Activated CD4-positive, alpha-beta memory T cell treated with anti-CD3 and anti-CD28 coated beads, Interleukin-2, amount 10 ng/mL, durations not matched to agents 7 days and 5 days (primary cell): ENCODE measurements at regions not wholly inside any gene's neighbourhood (a gene's known extent, or its start where the extent isn't known, plus 50 kb on each side); places are given as distances from the start of the nearest gene placed in this dataset.
"Not testable (repeated sequence)": the region's sequence is repeated elsewhere in the genome, so short reads cannot be mapped to it uniquely, and the experiment has no call there.

Source experiments
- CTCF ChIA-PET: fragments of 350-600 bp; sonication (Branson Sonifier 250); formaldehyde crosslinking; loops from one replicate; lab custom pipeline; 2021; ENCODE audit warnings: antibody characterized with exemption, inconsistent platforms; lab: Charles Lee
- POLR2A ChIA-PET: fragments of 350-600 bp; sonication (Branson Sonifier 250); formaldehyde crosslinking; loops from one replicate; lab custom pipeline; 2021; ENCODE audit warnings: antibody characterized with exemption; lab: Charles Lee
- DNase-seq: peaks from one replicate; pipeline ENCODE4 v3.0.0-alpha.2; 2020
- H3K27ac Mint-ChIP-seq: one replicate; pipeline ENCODE4 v1.8.0; 2021; ENCODE audit warnings: mild to moderate bottlenecking, mixed read lengths
- H3K27me3 Mint-ChIP-seq: one replicate; pipeline ENCODE4 v1.8.0; 2021; ENCODE audit warnings: mixed read lengths
- H3K36me3 Mint-ChIP-seq: one replicate; pipeline ENCODE4 v1.8.0; 2021; ENCODE audit warnings: low read depth, mixed read lengths
- H3K4me1 Mint-ChIP-seq: one replicate; pipeline ENCODE4 v1.8.0; 2021; ENCODE audit warnings: mixed read lengths
- H3K4me3 Mint-ChIP-seq: one replicate; pipeline ENCODE4 v1.8.0; 2021; ENCODE audit warnings: mild to moderate bottlenecking, mixed read lengths
- H3K9me3 Mint-ChIP-seq: one replicate; pipeline ENCODE4 v1.8.0; 2021; ENCODE audit warnings: mixed read lengths

- ChIA-PET POLR2A (no interaction called here), CTCF (no interaction called here)
- H3K9me3 Mint-ChIP-seq = no peaks in the 10 kb centered on the region
- H3K36me3 Mint-ChIP-seq = no peaks in the 10 kb centered on the region
- peaks cover 6% of the 10 kb centered on the region for H3K27me3 Mint-ChIP-seq
- DNase-seq = no peak
- no peak overlapping the region for H3K27ac Mint-ChIP-seq
- H3K4me3 Mint-ChIP-seq = no peak overlapping the region
- H3K4me1 Mint-ChIP-seq = peaks cover 2% of the 10 kb centered on the region
Observed at GRCh38 chr5:115455301-115455707, 89.3 kb downstream of the FEM1C start.

- CTCF ChIA-PET = no interaction called here
- H3K4me3 Mint-ChIP-seq = no peak overlapping the region
- no peaks in the 10 kb centered on the region for H3K9me3 Mint-ChIP-seq
- POLR2A ChIA-PET = no interaction called here
- no peak for DNase-seq
- peaks cover 2% of the 10 kb centered on the region for H3K4me1 Mint-ChIP-seq
- H3K27ac Mint-ChIP-seq = no peak overlapping the region
- H3K36me3 Mint-ChIP-seq = no peaks in the 10 kb centered on the region
- peaks cover 6% of the 10 kb centered on the region for H3K27me3 Mint-ChIP-seq
Observed at GRCh38 chr5:115453391-115454095, 91.0 kb downstream of the FEM1C start.

- no peak overlapping the region for H3K4me3 Mint-ChIP-seq
- peaks cover 6% of the 10 kb centered on the region for H3K27me3 Mint-ChIP-seq
- peaks cover 2% of the 10 kb centered on the region for H3K4me1 Mint-ChIP-seq
- H3K27ac Mint-ChIP-seq = no peak overlapping the region
- DNase-seq = no peak
- CTCF ChIA-PET = interaction anchor here (0.6 kb wide), 1 partner anchor 140 kb away, joined by 3 read pairs; no protein-coding TSS in a partner anchor
- H3K9me3 Mint-ChIP-seq = peaks cover 4% of the 10 kb centered on the region
- no peaks in the 10 kb centered on the region for H3K36me3 Mint-ChIP-seq
- POLR2A ChIA-PET = no interaction called here
Observed at GRCh38 chr5:115452536-115453235, 91.9 kb downstream of the FEM1C start.

GRCh38 chr5:115452083-115452482 lies 92.5 kb downstream of the FEM1C start:
- POLR2A ChIA-PET = no interaction called here
- Mint-ChIP-seq H3K27me3 (peaks cover 9% of the 10 kb centered on the region), H3K27ac (no peak overlapping the region), H3K4me3 (no peak overlapping the region), H3K4me1 (peaks cover 2% of the 10 kb centered on the region), H3K36me3 (no peaks in the 10 kb centered on the region), H3K9me3 (peaks cover 4% of the 10 kb centered on the region)
- no peak for DNase-seq
- CTCF ChIA-PET = interaction anchor here (0.6 kb wide), 1 partner anchor 140 kb away, joined by 3 read pairs; no protein-coding TSS in a partner anchor

- Mint-ChIP-seq H3K4me1 (peaks cover 2% of the 10 kb centered on the region), H3K27ac (no peak overlapping the region), H3K36me3 (no peaks in the 10 kb centered on the region), H3K9me3 (peaks cover 4% of the 10 kb centered on the region), H3K27me3 (peaks cover 9% of the 10 kb centered on the region), H3K4me3 (no peak overlapping the region)
- no peak for DNase-seq
- POLR2A ChIA-PET = no interaction called here
- CTCF ChIA-PET = no interaction called here
Observed at GRCh38 chr5:115450741-115451140, 93.8 kb downstream of the FEM1C start.

- CTCF ChIA-PET, H3K36me3 Mint-ChIP-seq, H3K27ac Mint-ChIP-seq, POLR2A ChIA-PET, H3K4me3 Mint-ChIP-seq, H3K9me3 Mint-ChIP-seq, H3K4me1 Mint-ChIP-seq, DNase-seq: not testable (repeated sequence)
- H3K27me3 Mint-ChIP-seq = peaks cover 25% of the 10 kb centered on the region
Observed at GRCh38 chr5:115448630-115449029, 95.9 kb downstream of the FEM1C start.

- ChIA-PET POLR2A (no interaction called here), CTCF (no interaction called here)
- H3K4me1 Mint-ChIP-seq = no peaks in the 10 kb centered on the region
- H3K4me3 Mint-ChIP-seq = no peak overlapping the region
- H3K27me3 Mint-ChIP-seq = peaks cover 37% of the 10 kb centered on the region
- no peak for DNase-seq
- H3K9me3 Mint-ChIP-seq = peaks cover 5% of the 10 kb centered on the region
- no peaks in the 10 kb centered on the region for H3K36me3 Mint-ChIP-seq
- no peak overlapping the region for H3K27ac Mint-ChIP-seq
Observed at GRCh38 chr5:115440782-115441451, 103.7 kb downstream of the FEM1C start.

GRCh38 chr5:115439639-115440038 lies 104.9 kb downstream of the FEM1C start:
- DNase-seq = no peak
- Mint-ChIP-seq H3K27ac (no peak overlapping the region), H3K36me3 (no peaks in the 10 kb centered on the region), H3K9me3 (peaks cover 5% of the 10 kb centered on the region), H3K27me3 (peaks cover 31% of the 10 kb centered on the region), H3K4me3 (no peak overlapping the region), H3K4me1 (no peaks in the 10 kb centered on the region)
- POLR2A ChIA-PET = no interaction called here
- CTCF ChIA-PET = no interaction called here

- H3K27ac Mint-ChIP-seq = no peak overlapping the region
- ChIA-PET CTCF (no interaction called here), POLR2A (no interaction called here)
- H3K36me3 Mint-ChIP-seq = no peaks in the 10 kb centered on the region
- H3K4me1 Mint-ChIP-seq = no peaks in the 10 kb centered on the region
- peaks cover 5% of the 10 kb centered on the region for H3K9me3 Mint-ChIP-seq
- no peak for DNase-seq
- no peak overlapping the region for H3K4me3 Mint-ChIP-seq
- H3K27me3 Mint-ChIP-seq = peaks cover 31% of the 10 kb centered on the region
Observed at GRCh38 chr5:115439042-115439441, 105.5 kb downstream of the FEM1C start.

GRCh38 chr5:115435778-115436712 lies 108.5 kb downstream of the FEM1C start:
- H3K9me3 Mint-ChIP-seq = peaks cover 2% of the 10 kb centered on the region
- H3K4me1 Mint-ChIP-seq = no peaks in the 10 kb centered on the region
- H3K27me3 Mint-ChIP-seq = peaks cover 31% of the 10 kb centered on the region
- no peaks in the 10 kb centered on the region for H3K36me3 Mint-ChIP-seq
- no peak overlapping the region for H3K27ac Mint-ChIP-seq
- DNase-seq = no peak
- ChIA-PET POLR2A (no interaction called here), CTCF (no interaction called here)
- no peak overlapping the region for H3K4me3 Mint-ChIP-seq

GRCh38 chr5:115435065-115435777 lies 109.4 kb downstream of the FEM1C start:
- H3K9me3 Mint-ChIP-seq = peaks cover 2% of the 10 kb centered on the region
- no peak overlapping the region for H3K4me3 Mint-ChIP-seq
- no peak for DNase-seq
- no peaks in the 10 kb centered on the region for H3K36me3 Mint-ChIP-seq
- H3K4me1 Mint-ChIP-seq = no peaks in the 10 kb centered on the region
- CTCF ChIA-PET = no interaction called here
- no peak overlapping the region for H3K27ac Mint-ChIP-seq
- POLR2A ChIA-PET = no interaction called here
- H3K27me3 Mint-ChIP-seq = peaks cover 29% of the 10 kb centered on the region

GRCh38 chr5:115433918-115434317 lies 110.7 kb downstream of the FEM1C start:
- ChIA-PET CTCF (no interaction called here), POLR2A (no interaction called here)
- Mint-ChIP-seq H3K27ac (no peak overlapping the region), H3K27me3 (peaks cover 24% of the 10 kb centered on the region), H3K36me3 (no peaks in the 10 kb centered on the region), H3K4me1 (no peaks in the 10 kb centered on the region), H3K4me3 (no peak overlapping the region), H3K9me3 (peaks cover 2% of the 10 kb centered on the region)
- DNase-seq = no peak
